Transverse colon (tissue), 4 donors: ENCODE measurements at regions not wholly inside any gene's neighbourhood (a gene's known extent, or its start where the extent isn't known, plus 50 kb on each side); places are given as distances from the start of the nearest gene placed in this dataset.

Experiments
- DNase-seq: peaks from one replicate; pipeline ENCODE4 v3.0.0-alpha.2; 2019
- H3K27ac ChIP-seq, 4 donors: fragments of 200-600 bp; sonication (generic); 2 replicates each; pipeline ENCODE4 v1.5.1; 2016 to 2018; ENCODE audit warnings: inconsistent platforms in 4 of 4
- H3K27me3 ChIP-seq: fragments of 200-600 bp; sonication (generic); 2 replicates; pipeline ENCODE4 v1.5.1; 2017; ENCODE audit warnings: inconsistent platforms
- H3K36me3 ChIP-seq, 4 donors: fragments of 200-600 bp; sonication (generic); 2 replicates each; pipeline ENCODE4 v1.5.1; 2017 to 2019; ENCODE audit warnings: inconsistent platforms in 4 of 4
- H3K4me1 ChIP-seq, 4 donors: fragments of 200-600 bp; sonication (generic); 2 replicates each; pipeline ENCODE4 v1.5.1; 2017 to 2020; ENCODE audit warnings: inconsistent platforms in 4 of 4
- H3K4me3 ChIP-seq, 4 donors: fragments of 200-600 bp; sonication (generic); 1 replicate in 1 of 4; 2 replicates in 3 of 4; pipeline versions ENCODE4 v1.5.1 to v1.6.1; 2017 to 2019; ENCODE audit warnings: inconsistent platforms in 4 of 4
- H3K9me3 ChIP-seq, 2 donors: fragments of 200-600 bp; sonication (generic); 2 replicates each; pipeline ENCODE4 v1.5.1; 2017 to 2019; ENCODE audit warnings: inconsistent platforms in 2 of 2
- EP300 ChIP-seq: sonication (generic); formaldehyde crosslinking; IDR thresholded peaks from one replicate; pipeline ENCODE4 v1.6.1; 2017; ENCODE audit warnings: antibody characterized with exemption, low read depth
- POLR2A ChIP-seq: fragments of 450-650 bp; IDR thresholded peaks from one replicate; pipeline ENCODE4 v1.6.1; 2016; ENCODE audit warnings: antibody characterized with exemption, mild to moderate bottlenecking, moderate library complexity
- POLR2AphosphoS5 ChIP-seq, 3 donors: sonication (generic); formaldehyde crosslinking; IDR thresholded peaks; one replicate each; pipeline ENCODE4 v1.6.1; 2016; ENCODE audit warnings: antibody characterized with exemption in 3 of 3
- WGBS, 2 donors: methylation state at CpG; one replicate each; pipeline ENCODE4 v1.1.5; 2018; ENCODE audit warnings: low coverage in 1 of 2; 5-methylcytosine and 5-hydroxymethylcytosine counted together
- in situ Hi-C, 4 donors: fragments of 200-750 bp; cut with MboI; loops; one replicate each; pipeline versions ENCODE4 v1.15.0 to v1.15.1; 2017; ENCODE audit warnings: low sequenced_read_pairs in 3 of 4, low pct_ligation_motif_present in 1 of 4, low pct_unique_long_range_greater_than_20kb in 1 of 4
- intact Hi-C: fragments of 100-400 bp; cut with DNase I; formaldehyde crosslinking; loops from one replicate; pipeline ENCODE4 v1.15.1; 2023; ENCODE audit warnings: low total_unique reads
- TF ChIP-seq, protein P1 (sequence below), 5 experiments: fragments of 200-600 bp in 3 of 5; fragments of 450-650 bp in 2 of 5; sonication (generic) in 3 of 5; IDR thresholded peaks; 1 replicate in 2 of 5; 2 replicates in 3 of 5; pipeline ENCODE4 v1.5.1; 2016 to 2017; ENCODE audit warnings: antibody characterized with exemption in 5 of 5, inconsistent platforms in 3 of 5, mild to moderate bottlenecking in 2 of 5, moderate library complexity in 1 of 5

DNA sequence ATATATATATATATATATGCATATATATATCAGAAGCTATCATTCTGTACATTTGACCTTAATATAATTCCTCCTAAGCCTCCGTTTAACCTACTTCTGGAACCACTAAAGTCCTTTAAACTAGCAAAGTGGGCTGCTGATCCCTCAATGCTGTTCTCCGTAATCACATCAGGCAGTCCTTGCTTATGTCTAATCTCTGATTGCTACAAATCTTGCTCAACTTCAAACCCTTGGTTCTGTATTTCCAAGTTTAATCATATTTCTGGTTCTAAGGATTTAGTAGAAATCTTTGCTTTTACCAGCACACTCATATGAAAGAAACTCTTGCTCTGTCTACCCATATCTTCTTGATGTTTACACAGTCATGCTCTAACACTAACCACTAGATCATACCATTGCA lies 91.5 kb upstream of the GALNT13 start:
- TF ChIP-seq EP300 (no peak), POLR2AphosphoS5 (IDR thresholded peaks at IDR 0.05) (no peak), POLR2A (no peak)
- TF ChIP-seq, protein P1, sequence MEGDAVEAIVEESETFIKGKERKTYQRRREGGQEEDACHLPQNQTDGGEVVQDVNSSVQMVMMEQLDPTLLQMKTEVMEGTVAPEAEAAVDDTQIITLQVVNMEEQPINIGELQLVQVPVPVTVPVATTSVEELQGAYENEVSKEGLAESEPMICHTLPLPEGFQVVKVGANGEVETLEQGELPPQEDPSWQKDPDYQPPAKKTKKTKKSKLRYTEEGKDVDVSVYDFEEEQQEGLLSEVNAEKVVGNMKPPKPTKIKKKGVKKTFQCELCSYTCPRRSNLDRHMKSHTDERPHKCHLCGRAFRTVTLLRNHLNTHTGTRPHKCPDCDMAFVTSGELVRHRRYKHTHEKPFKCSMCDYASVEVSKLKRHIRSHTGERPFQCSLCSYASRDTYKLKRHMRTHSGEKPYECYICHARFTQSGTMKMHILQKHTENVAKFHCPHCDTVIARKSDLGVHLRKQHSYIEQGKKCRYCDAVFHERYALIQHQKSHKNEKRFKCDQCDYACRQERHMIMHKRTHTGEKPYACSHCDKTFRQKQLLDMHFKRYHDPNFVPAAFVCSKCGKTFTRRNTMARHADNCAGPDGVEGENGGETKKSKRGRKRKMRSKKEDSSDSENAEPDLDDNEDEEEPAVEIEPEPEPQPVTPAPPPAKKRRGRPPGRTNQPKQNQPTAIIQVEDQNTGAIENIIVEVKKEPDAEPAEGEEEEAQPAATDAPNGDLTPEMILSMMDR (IDR thresholded peaks at IDR 0.05), result no peak
- in situ Hi-C loops (no loop called here), intact Hi-C loops (no loop called here)
- Histone ChIP-seq H3K4me3 (no peak overlapping the region), H3K4me1 (no peaks in the 10 kb centered on the region), H3K27me3 (no peaks in the 10 kb centered on the region), H3K36me3 (no peaks in the 10 kb centered on the region), H3K27ac (no peak overlapping the region), H3K9me3 (no peaks in the 10 kb centered on the region)
- 65 to 83% methylated on average over 2 of the region's 2 CpGs for WGBS, 2 donors
- DNase-seq, result no peak

GRCh38 chr2:153786016-153786415 lies 85.7 kb upstream of the GALNT13 start:
- WGBS, 2 donors, result 54 to 57% methylated on average over 4 to 5 of the region's 5 CpGs
- no peak for DNase-seq
- in situ Hi-C loops, result no loop called here

GRCh38 chr2:153787612-153788011 lies 84.1 kb upstream of the GALNT13 start:
- intact Hi-C loops (no loop called here), in situ Hi-C loops (no loop called here)
- H3K4me1 ChIP-seq, result no peaks in the 10 kb centered on the region

More at GRCh38 chr2:153786016-153786415, 85.7 kb upstream of the GALNT13 start:
- TF ChIP-seq POLR2A (no peak), EP300 (no peak)
- Histone ChIP-seq H3K27ac (no peak overlapping the region), H3K27me3 (no peaks in the 10 kb centered on the region), H3K4me3 (no peak overlapping the region), H3K9me3 (no peaks in the 10 kb centered on the region), H3K4me1 (no peaks in the 10 kb centered on the region), H3K36me3 (no peaks in the 10 kb centered on the region)
- intact Hi-C loops, result no loop called here

DNA sequence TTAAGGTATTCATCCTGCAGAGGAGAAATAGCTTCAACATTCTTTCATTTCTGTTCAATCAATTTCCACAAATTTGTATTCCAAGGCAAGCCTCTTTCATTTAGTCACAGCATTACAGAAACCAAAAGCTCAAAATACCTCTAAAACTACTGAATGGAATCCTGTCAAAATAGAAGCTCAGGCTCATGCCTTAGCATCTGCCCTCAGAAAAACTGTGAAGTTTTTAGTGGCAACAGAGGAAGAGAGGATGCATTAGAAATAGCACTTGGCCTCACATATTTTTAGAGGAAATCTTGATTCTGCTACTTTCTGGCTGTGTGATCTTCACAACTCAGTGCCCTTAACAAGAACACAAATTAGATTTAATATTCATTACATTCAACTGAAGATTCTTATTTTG lies 69.1 kb upstream of the GALNT13 start:
- DNase-seq, result no peak
- H3K27me3 ChIP-seq, result no peaks in the 10 kb centered on the region
- TF ChIP-seq, protein P1 (IDR thresholded peaks at IDR 0.05), result no peak
- TF ChIP-seq POLR2A, result no peak
- TF ChIP-seq POLR2AphosphoS5 (IDR thresholded peaks at IDR 0.05), result no peak
- TF ChIP-seq EP300, result no peak
- H3K4me3 ChIP-seq, result no peak overlapping the region
- H3K4me1 ChIP-seq, result no peaks in the 10 kb centered on the region
- H3K9me3 ChIP-seq, result no peaks in the 10 kb centered on the region
- no peak overlapping the region for H3K27ac ChIP-seq
- intact Hi-C loops (no loop called here), in situ Hi-C loops (no loop called here)
- H3K36me3 ChIP-seq, result no peaks in the 10 kb centered on the region

More at GRCh38 chr2:153787612-153788011, 84.1 kb upstream of the GALNT13 start:
- Histone ChIP-seq H3K36me3 (no peaks in the 10 kb centered on the region), H3K27ac (no peak overlapping the region), H3K27me3 (no peaks in the 10 kb centered on the region), H3K9me3 (no peaks in the 10 kb centered on the region), H3K4me3 (no peak overlapping the region)
- WGBS, 2 donors, result 71 to 90% methylated on average over 1 of the region's 1 CpG
- TF ChIP-seq EP300, result no peak
- TF ChIP-seq, protein P1 (IDR thresholded peaks at IDR 0.05), result no peak
- no peak for TF ChIP-seq POLR2AphosphoS5 (IDR thresholded peaks at IDR 0.05)
- no peak for TF ChIP-seq POLR2A
- DNase-seq, result no peak

DNA sequence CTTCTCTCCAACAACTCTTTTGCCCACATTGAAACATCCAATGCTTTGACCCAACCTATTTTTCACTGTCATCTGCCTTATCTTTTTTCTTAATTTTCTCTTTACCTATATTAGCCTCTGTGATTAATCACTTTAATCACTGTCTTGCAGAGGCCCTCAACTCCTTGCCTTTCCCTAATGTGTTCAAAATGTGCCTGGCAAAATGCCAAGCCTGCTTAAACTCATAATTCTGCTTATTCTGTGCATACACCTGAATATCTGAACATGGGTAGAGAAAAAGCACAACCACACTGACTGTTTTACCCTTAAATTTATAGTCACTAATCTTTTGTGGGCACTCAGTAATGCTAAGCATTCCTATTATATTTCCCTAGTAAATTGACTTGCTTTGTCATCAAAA lies 63.0 kb upstream of the GALNT13 start:
- intact Hi-C loops, result no loop called here
- no peak overlapping the region for H3K4me3 ChIP-seq
- in situ Hi-C loops, result no loop called here
- no peak for TF ChIP-seq POLR2A
- no peak for TF ChIP-seq POLR2AphosphoS5 (IDR thresholded peaks at IDR 0.05)
- no peak for TF ChIP-seq EP300
- TF ChIP-seq, protein P1 (IDR thresholded peaks at IDR 0.05), result no peak
- DNase-seq, result no peak
- H3K36me3 ChIP-seq, result no peaks in the 10 kb centered on the region
- no peaks in the 10 kb centered on the region for H3K27me3 ChIP-seq
- H3K4me1 ChIP-seq, result no peaks in the 10 kb centered on the region
- no peak overlapping the region for H3K27ac ChIP-seq
- H3K9me3 ChIP-seq, result no peaks in the 10 kb centered on the region
